ENCODE measurements at regions not wholly inside any gene's neighbourhood (a gene's known extent, or its start where the extent isn't known, plus 50 kb on each side); places are given as distances from the start of the nearest gene placed in this dataset.

DNA sequence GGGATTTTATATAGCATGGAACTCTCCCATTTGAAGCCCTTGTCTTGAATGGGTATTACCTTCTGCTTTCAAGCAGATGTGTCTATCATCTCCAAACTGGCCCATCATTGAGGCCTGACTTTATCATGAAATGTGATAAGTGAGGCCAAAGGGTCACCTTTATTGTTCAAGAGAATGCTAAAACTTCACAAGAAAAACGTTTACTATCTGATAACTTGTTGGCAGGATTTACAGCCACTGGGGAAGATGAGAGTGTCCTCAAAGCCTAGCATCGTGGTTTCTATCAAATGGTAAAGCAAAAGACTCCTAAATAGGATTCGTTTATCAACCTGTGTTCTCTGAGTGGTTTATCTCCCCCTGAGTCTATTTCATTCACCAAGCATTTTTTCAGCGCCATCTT is 62.0 kb upstream of the CLMN start:
- Histone ChIP-seq H3K79me2 (ENCODE audit: control insufficient read depth, insufficient read depth, low read length) (no peaks in the 10 kb centered on the region), H2AFZ (ENCODE audit: control insufficient read depth, low read length) (no peak overlapping the region), H3K9ac (ENCODE audit: control insufficient read depth, extremely low read depth, insufficient read depth, low read length) (no peak overlapping the region), H3K4me1 (ENCODE audit: control insufficient read depth, extremely low read depth, insufficient read depth, low read length) (no peaks in the 10 kb centered on the region), H3K9me3 (ENCODE audit: control insufficient read depth, low read depth, low read length) (no peaks in the 10 kb centered on the region), H3K27me3 (ENCODE audit: control insufficient read depth, extremely low read depth, insufficient read depth, low read length) (peaks cover 4% of the 10 kb centered on the region), H3K9me1 (ENCODE audit: control insufficient read depth, extremely low read depth, insufficient read depth, low read length) (no peaks in the 10 kb centered on the region), H3K36me3 (ENCODE audit: control insufficient read depth in 2 of 2, extremely low read depth in 1 of 2, insufficient read depth in 2 of 2, low read length in 2 of 2) (no peaks in the 10 kb centered on the region), H3K4me2 (ENCODE audit: control insufficient read depth, extremely low read depth, insufficient read depth, low read depth, low read length) (no peak overlapping the region), H3K4me3 (ENCODE audit: control insufficient read depth in 2 of 3, extremely low read depth in 1 of 3, insufficient read depth in 2 of 3, low read depth in 1 of 3, low read length in 3 of 3) (no peak overlapping the region), H4K20me1 (ENCODE audit: control insufficient read depth, extremely low read depth, insufficient read depth, low read length) (no peaks in the 10 kb centered on the region), H3K27ac (ENCODE audit: control insufficient read depth, insufficient read depth, low read length) (no peak overlapping the region)
- DNase-seq (ENCODE audit: low read depth, low spot score), result no peak
- TF ChIP-seq EZH2 (IDR thresholded peaks at IDR 0.05; ENCODE audit: low read length) (no peak), CTCF (optimal IDR thresholded peaks at IDR 0.05 in 1 of 3, IDR thresholded peaks at IDR 0.05 in 1 of 3, conservative IDR thresholded peaks at IDR 0.05 in 1 of 3; ENCODE audit: extremely low read depth in 1 of 3, insufficient read depth in 2 of 3, low read length in 3 of 3) (no peak)
- dilution Hi-C loops (cut with MboI; ENCODE audit: extremely low pct_ligation_motif_present, low sequenced_read_pairs), result no loop called here
- FAIRE-seq, result no peak

DNA sequence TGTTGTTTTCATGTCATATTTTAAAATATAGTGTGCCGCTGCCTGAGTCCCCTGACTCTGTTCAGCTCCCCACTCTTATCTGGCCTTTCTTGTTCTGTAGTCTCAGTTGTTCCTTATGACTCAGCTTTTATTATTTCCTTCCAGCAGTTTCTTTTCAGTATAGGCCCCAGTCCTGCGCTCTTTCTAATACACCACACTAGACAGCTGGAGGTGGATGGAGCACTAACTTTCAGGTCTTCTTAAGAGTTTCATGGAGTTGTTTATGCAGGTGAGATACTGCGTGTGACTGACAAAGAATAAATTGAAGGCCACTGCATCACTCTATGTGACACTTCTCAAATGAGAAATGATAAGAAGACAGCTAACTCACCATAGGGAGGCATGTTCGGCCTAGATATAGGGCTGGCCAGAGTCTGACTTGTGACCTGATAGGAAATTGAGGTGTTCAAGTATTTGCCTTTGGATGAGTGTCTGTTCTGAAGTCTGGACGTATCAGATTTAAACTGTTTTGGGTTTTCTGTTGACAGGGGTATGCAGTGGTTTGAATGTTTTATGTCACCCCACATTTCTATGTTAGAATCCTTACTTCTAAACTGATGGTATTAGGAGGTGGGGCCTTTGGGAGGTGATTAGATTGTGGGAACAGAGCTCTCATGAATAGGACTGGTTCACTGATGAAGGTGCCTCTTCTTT is 60.8 kb upstream of the CLMN start:
- Histone ChIP-seq H3K4me3 (ENCODE audit: control insufficient read depth in 2 of 3, extremely low read depth in 1 of 3, insufficient read depth in 2 of 3, low read depth in 1 of 3, low read length in 3 of 3) (no peak overlapping the region), H3K79me2 (ENCODE audit: control insufficient read depth, insufficient read depth, low read length) (no peaks in the 10 kb centered on the region), H3K9me1 (ENCODE audit: control insufficient read depth, extremely low read depth, insufficient read depth, low read length) (no peaks in the 10 kb centered on the region), H3K27ac (ENCODE audit: control insufficient read depth, insufficient read depth, low read length) (no peak overlapping the region), H3K36me3 (ENCODE audit: control insufficient read depth in 2 of 2, extremely low read depth in 1 of 2, insufficient read depth in 2 of 2, low read length in 2 of 2) (no peaks in the 10 kb centered on the region), H3K9me3 (ENCODE audit: control insufficient read depth, low read depth, low read length) (no peaks in the 10 kb centered on the region), H3K4me1 (ENCODE audit: control insufficient read depth, extremely low read depth, insufficient read depth, low read length) (no peaks in the 10 kb centered on the region), H3K9ac (ENCODE audit: control insufficient read depth, extremely low read depth, insufficient read depth, low read length) (no peak overlapping the region), H4K20me1 (ENCODE audit: control insufficient read depth, extremely low read depth, insufficient read depth, low read length) (no peaks in the 10 kb centered on the region), H2AFZ (ENCODE audit: control insufficient read depth, low read length) (no peak overlapping the region), H3K4me2 (ENCODE audit: control insufficient read depth, extremely low read depth, insufficient read depth, low read depth, low read length) (no peak overlapping the region), H3K27me3 (ENCODE audit: control insufficient read depth, extremely low read depth, insufficient read depth, low read length) (peaks cover 8% of the 10 kb centered on the region)
- no peak for TF ChIP-seq EZH2 (IDR thresholded peaks at IDR 0.05; ENCODE audit: low read length)
- TF ChIP-seq CTCF (optimal IDR thresholded peaks at IDR 0.05 in 1 of 3, IDR thresholded peaks at IDR 0.05 in 1 of 3, conservative IDR thresholded peaks at IDR 0.05 in 1 of 3; ENCODE audit: extremely low read depth in 1 of 3, insufficient read depth in 2 of 3, low read length in 3 of 3), result no peak
- no peak for FAIRE-seq
- dilution Hi-C loops (cut with MboI; ENCODE audit: extremely low pct_ligation_motif_present, low sequenced_read_pairs), result no loop called here
- DNase-seq (ENCODE audit: low read depth, low spot score), result no peak

Measured in keratinocyte (primary cell).